HepG2 (cell line): ENCODE measurements at regions not wholly inside any gene's neighbourhood (a gene's known extent, or its start where the extent isn't known, plus 50 kb on each side); places are given as distances from the start of the nearest gene placed in this dataset.

ENCODE experiments used
- ATAC-seq: fragments of 200-7000 bp; cut with Tn5 transposase; 3 replicates; pipeline ENCODE4 v1.9.1; 2020; ENCODE audit warnings: mild to moderate bottlenecking, moderate library complexity
- BruUV-seq: library from RNA; stranded (reverse); fragments of 400-500 nt; replicated peaks from 2 replicates; lab custom pipeline; 2021; lab: Mats Ljungman, UMichigan
- CTCF ChIA-PET: fragments of 300-600 bp; formaldehyde crosslinking; extraction: SDS; loops from one replicate; lab custom pipeline; 2021; ENCODE audit warnings: low total read pairs, inconsistent platforms, low intra/inter-chr PET ratio; lab: Yijun Ruan, JAX
- POLR2A ChIA-PET: fragments of 350-600 bp; sonication (Branson Sonifier 250); formaldehyde crosslinking; loops from one replicate; lab custom pipeline; 2020; ENCODE audit warnings: antibody characterized with exemption, inconsistent platforms; lab: Yijun Ruan, JAX
- DNase-seq: peaks from one replicate; pipeline ENCODE4 v3.0.0-alpha.2; 2015; ENCODE audit warnings: low spot score
- FAIRE-seq: peaks from 3 replicates; lab custom pipeline; 2011; peaks lifted over from hg19 to GRCh38; lab: Jason Lieb, UNC
- H2AFZ ChIP-seq: one replicate; pipeline ENCODE4 v1.6.1; 2011; ENCODE audit warnings: low read length, inconsistent platforms
- H3K27ac ChIP-seq: fragments of 300-600 bp; 3 replicates; pipeline ENCODE4 v1.8.0; 2011; ENCODE audit warnings: mixed run types, mild to moderate bottlenecking, mixed read lengths, low read length, inconsistent platforms; ENCODE audit not compliant: insufficient read depth; ENCODE audit errors: extremely low read length
- H3K27me3 ChIP-seq, 2 experiments: fragments of 200-600 bp in 1 of 2; 2 replicates in 1 of 2; 3 replicates in 1 of 2; pipeline versions ENCODE4 v1.6.0 to v1.8.0; 2011; ENCODE audit warnings: low read length in 2 of 2, mild to moderate bottlenecking in 2 of 2, moderate library complexity in 2 of 2, inconsistent platforms in 1 of 2; ENCODE audit not compliant: insufficient read depth in 2 of 2, control insufficient read depth in 1 of 2
- H3K36me3 ChIP-seq, 2 experiments: fragments of 200-600 bp in 1 of 2; replicated peaks in 1 of 2; 2 replicates in 1 of 2; 3 replicates in 1 of 2; pipeline versions ENCODE4 v1.5.1 to v1.8.0; 2011; ENCODE audit warnings: low read length in 2 of 2, inconsistent platforms in 1 of 2; ENCODE audit not compliant: insufficient read depth in 2 of 2, control insufficient read depth in 1 of 2
- H3K4me1 ChIP-seq: 2 replicates; pipeline ENCODE4 v1.5.1; 2012; ENCODE audit warnings: low read length, inconsistent platforms; ENCODE audit not compliant: insufficient read depth
- H3K4me2 ChIP-seq: 2 replicates; pipeline ENCODE4 v1.6.0; 2011; ENCODE audit warnings: low read depth, low read length, inconsistent platforms
- H3K4me3 ChIP-seq, 3 experiments: fragments of 200-600 bp in 1 of 3; sonication (generic), shearing (Covaris generic) in 1 of 3; replicated peaks in 1 of 3; 2 replicates each; pipeline ENCODE4 v1.5.1; 2011 to 2016; ENCODE audit warnings: low read length in 3 of 3, inconsistent platforms in 2 of 3, low read depth in 2 of 3, mild to moderate bottlenecking in 2 of 3, control low read depth in 1 of 3, mixed read lengths in 1 of 3; ENCODE audit not compliant: insufficient read depth in 1 of 3
- H3K79me2 ChIP-seq: one replicate; pipeline ENCODE4 v1.6.1; 2011; ENCODE audit warnings: low read length, inconsistent platforms; ENCODE audit not compliant: insufficient read depth
- H3K9ac ChIP-seq: 2 replicates; pipeline ENCODE4 v1.6.0; 2011; ENCODE audit warnings: mild to moderate bottlenecking, low read depth, low read length, inconsistent platforms; ENCODE audit not compliant: insufficient read depth
- H3K9me3 ChIP-seq: 2 replicates; pipeline ENCODE4 v1.5.1; 2012; ENCODE audit warnings: mild to moderate bottlenecking, low read length
- H4K20me1 ChIP-seq: 2 replicates; pipeline ENCODE4 v1.6.0; 2011; ENCODE audit warnings: inconsistent platforms, mild to moderate bottlenecking, low read length, moderate library complexity; ENCODE audit not compliant: insufficient read depth
- CCDC6 ChIP-seq: sonication (generic); formaldehyde crosslinking; IDR thresholded peaks from 2 replicates; pipeline ENCODE4 v1.8.1; 2022; ENCODE audit warnings: mild to moderate bottlenecking, missing genetic modification reagents, moderate library complexity
- MXD3 ChIP-seq: IDR thresholded peaks from 2 replicates; pipeline ENCODE4 v1.6.1; 2016; ENCODE audit warnings: mild to moderate bottlenecking, missing biosample characterization, missing genetic modification reagents
- SAP130 ChIP-seq: IDR thresholded peaks from 2 replicates; pipeline ENCODE4 v1.6.1; 2016; ENCODE audit warnings: low read depth
- TMF1 ChIP-seq: sonication (generic); formaldehyde crosslinking; IDR thresholded peaks from 2 replicates; pipeline ENCODE4 v1.8.1; 2022; ENCODE audit warnings: low read depth, missing genetic modification reagents
- YEATS2 ChIP-seq: sonication (generic); formaldehyde crosslinking; IDR thresholded peaks from 2 replicates; pipeline ENCODE4 v1.4.0; 2020; ENCODE audit warnings: missing genetic modification reagents, borderline replicate concordance
- ZHX2 ChIP-seq, 2 experiments: sonication (generic) in 1 of 2; formaldehyde crosslinking in 1 of 2; IDR thresholded peaks; 2 replicates each; pipeline versions ENCODE4 v1.6.1 to v1.9.0; 2014 to 2022; ENCODE audit warnings: antibody characterized with exemption in 1 of 2, borderline replicate concordance in 1 of 2, inconsistent platforms in 1 of 2, low read depth in 1 of 2, missing genetic modification reagents in 1 of 2
- ZNF12 ChIP-seq: sonication (generic); formaldehyde crosslinking; IDR thresholded peaks from 2 replicates; pipeline ENCODE4 v1.5.0; 2020; ENCODE audit warnings: missing genetic modification reagents
- ZNF337 ChIP-seq: sonication (generic); formaldehyde crosslinking; IDR thresholded peaks from 2 replicates; pipeline ENCODE4 v1.5.1; 2020; ENCODE audit warnings: missing genetic modification reagents, low read depth, mild to moderate bottlenecking, borderline replicate concordance
- ZNF878 ChIP-seq: sonication (generic); formaldehyde crosslinking; IDR thresholded peaks from 2 replicates; pipeline ENCODE4 v1.8.1; 2023; ENCODE audit warnings: mild to moderate bottlenecking, missing genetic modification reagents, moderate library complexity
- ZSCAN21 ChIP-seq: sonication (generic); formaldehyde crosslinking; IDR thresholded peaks from 2 replicates; pipeline ENCODE4 v1.8.0; 2022; ENCODE audit warnings: mild to moderate bottlenecking, missing genetic modification reagents, moderate library complexity, borderline replicate concordance
- WGBS: methylation state at CpG from one replicate; pipeline ENCODE4 v1.1.6; 2017; ENCODE audit warnings: low lambda C conversion rate; 5-methylcytosine and 5-hydroxymethylcytosine counted together
- in situ Hi-C: cut with HindIII; loops from 2 replicates; pipeline ENCODE4 v1.10.0; 2017; ENCODE audit warnings: low pct_unique_long_range_greater_than_20kb; ENCODE audit not compliant: extremely low pct_ligation_motif_present
- intact Hi-C: fragments of 100-400 bp; cut with micrococcal nuclease; formaldehyde crosslinking; loops from one replicate; pipeline ENCODE4 v1.10.0; 2022; ENCODE audit not compliant: unreplicated experiment
- TF ChIP-seq, protein P1 (sequence below): sonication (generic); formaldehyde crosslinking; IDR thresholded peaks from 2 replicates; pipeline ENCODE4 v1.5.1; 2020; ENCODE audit warnings: missing genetic modification reagents, mild to moderate bottlenecking, borderline replicate concordance
- TF ChIP-seq, protein P2 (sequence below): sonication (generic); formaldehyde crosslinking; IDR thresholded peaks from 2 replicates; pipeline ENCODE4 v1.4.0; 2020; ENCODE audit warnings: missing genetic modification reagents

- H3K36me3 ChIP-seq: no peaks in the 10 kb centered on the region
- no peak overlapping the region for H3K27ac ChIP-seq
- ChIA-PET CTCF (no interaction called here), POLR2A (no interaction called here)
- no TSS peak for BruUV-seq
- WGBS: 57% methylated on average over 5 of the region's 5 CpGs
- no peaks in the 10 kb centered on the region for H3K79me2 ChIP-seq
- no peak for ATAC-seq
- no peaks in the 10 kb centered on the region for H3K27me3 ChIP-seq
- no peak for FAIRE-seq
- no peak overlapping the region for H3K4me2 ChIP-seq
- no peak overlapping the region for H3K9ac ChIP-seq
- no peak overlapping the region for H2AFZ ChIP-seq
- TF ChIP-seq ZNF337 (CRISPR knock-in tag) (no peak), ZHX2 (IDR thresholded peaks at IDR 0.05; ENCODE audit: low read depth) (no peak), ZHX2 (CRISPR knock-in tag; IDR thresholded peaks at IDR 0.05; ENCODE audit: borderline replicate concordance) (no peak), ZNF12 (CRISPR knock-in tag) (no peak), SAP130 (CRISPR knock-in tag) (no peak), TMF1 (CRISPR knock-in tag) (no peak), ZNF878 (CRISPR knock-in tag) (no peak), CCDC6 (no peak), MXD3 (no peak), ZSCAN21 (CRISPR knock-in tag) (no peak), YEATS2 (CRISPR knock-in tag) (no peak)
- TF ChIP-seq, protein P1, sequence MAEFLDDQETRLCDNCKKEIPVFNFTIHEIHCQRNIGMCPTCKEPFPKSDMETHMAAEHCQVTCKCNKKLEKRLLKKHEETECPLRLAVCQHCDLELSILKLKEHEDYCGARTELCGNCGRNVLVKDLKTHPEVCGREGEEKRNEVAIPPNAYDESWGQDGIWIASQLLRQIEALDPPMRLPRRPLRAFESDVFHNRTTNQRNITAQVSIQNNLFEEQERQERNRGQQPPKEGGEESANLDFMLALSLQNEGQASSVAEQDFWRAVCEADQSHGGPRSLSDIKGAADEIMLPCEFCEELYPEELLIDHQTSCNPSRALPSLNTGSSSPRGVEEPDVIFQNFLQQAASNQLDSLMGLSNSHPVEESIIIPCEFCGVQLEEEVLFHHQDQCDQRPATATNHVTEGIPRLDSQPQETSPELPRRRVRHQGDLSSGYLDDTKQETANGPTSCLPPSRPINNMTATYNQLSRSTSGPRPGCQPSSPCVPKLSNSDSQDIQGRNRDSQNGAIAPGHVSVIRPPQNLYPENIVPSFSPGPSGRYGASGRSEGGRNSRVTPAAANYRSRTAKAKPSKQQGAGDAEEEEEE (CRISPR knock-in tag): no peak
- TF ChIP-seq, protein P2, sequence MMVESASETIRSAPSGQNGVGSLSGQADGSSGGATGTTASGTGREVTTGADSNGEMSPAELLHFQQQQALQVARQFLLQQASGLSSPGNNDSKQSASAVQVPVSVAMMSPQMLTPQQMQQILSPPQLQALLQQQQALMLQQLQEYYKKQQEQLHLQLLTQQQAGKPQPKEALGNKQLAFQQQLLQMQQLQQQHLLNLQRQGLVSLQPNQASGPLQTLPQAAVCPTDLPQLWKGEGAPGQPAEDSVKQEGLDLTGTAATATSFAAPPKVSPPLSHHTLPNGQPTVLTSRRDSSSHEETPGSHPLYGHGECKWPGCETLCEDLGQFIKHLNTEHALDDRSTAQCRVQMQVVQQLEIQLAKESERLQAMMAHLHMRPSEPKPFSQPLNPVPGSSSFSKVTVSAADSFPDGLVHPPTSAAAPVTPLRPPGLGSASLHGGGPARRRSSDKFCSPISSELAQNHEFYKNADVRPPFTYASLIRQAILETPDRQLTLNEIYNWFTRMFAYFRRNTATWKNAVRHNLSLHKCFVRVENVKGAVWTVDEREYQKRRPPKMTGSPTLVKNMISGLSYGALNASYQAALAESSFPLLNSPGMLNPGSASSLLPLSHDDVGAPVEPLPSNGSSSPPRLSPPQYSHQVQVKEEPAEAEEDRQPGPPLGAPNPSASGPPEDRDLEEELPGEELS (CRISPR knock-in tag): no peak
- no peak overlapping the region for H3K4me3 ChIP-seq
- peaks cover 11% of the 10 kb centered on the region; the same call in 1 of the 2 replicates for H3K4me1 ChIP-seq
- no peaks in the 10 kb centered on the region for H4K20me1 ChIP-seq
- in situ Hi-C loops (no loop called here), intact Hi-C loops (no loop called here)
- no peaks in the 10 kb centered on the region for H3K9me3 ChIP-seq
- no peak for DNase-seq
Observed at GRCh38 chr10:44066527-44067255, 318.2 kb downstream of the CXCL12 start.
